Nephron progenitor cell (in vitro differentiated cells): ENCODE measurements at regions not wholly inside any gene's neighbourhood (a gene's known extent, or its start where the extent isn't known, plus 50 kb on each side); places are given as distances from the start of the nearest gene placed in this dataset.
"Not testable (repeated sequence)": the region's sequence is repeated elsewhere in the genome, so short reads cannot be mapped to it uniquely, and the experiment has no call there.

Experiments
- DNase-seq: peaks from one replicate; pipeline ENCODE4 v3.0.0; 2021
- H3K27ac Mint-ChIP-seq: 2 replicates; pipeline ENCODE4 v1.8.0; 2021; ENCODE audit warnings: mild to moderate bottlenecking, moderate library complexity, mixed read lengths
- H3K27me3 Mint-ChIP-seq: 2 replicates; pipeline ENCODE4 v1.8.0; 2021; ENCODE audit warnings: mild to moderate bottlenecking, low read depth, mixed read lengths; ENCODE audit not compliant: poor library complexity
- H3K36me3 Mint-ChIP-seq: 2 replicates; pipeline ENCODE4 v1.8.0; 2021; ENCODE audit warnings: low read depth, mixed read lengths
- H3K4me1 Mint-ChIP-seq: 2 replicates; pipeline ENCODE4 v1.8.0; 2021; ENCODE audit warnings: mixed read lengths
- H3K4me3 Mint-ChIP-seq: 2 replicates; pipeline ENCODE4 v1.8.0; 2021; ENCODE audit warnings: mild to moderate bottlenecking, moderate library complexity, mixed read lengths
- H3K9me3 Mint-ChIP-seq: 2 replicates; pipeline ENCODE4 v1.8.0; 2021; ENCODE audit warnings: mild to moderate bottlenecking, moderate library complexity, mixed read lengths
- TF ChIP-seq, protein P1 (sequence below): fragments of 200-600 bp; sonication (generic); IDR thresholded peaks from 2 replicates; pipeline ENCODE4 v1.5.0; 2021; ENCODE audit warnings: antibody characterized with exemption

- TF ChIP-seq, protein P1, sequence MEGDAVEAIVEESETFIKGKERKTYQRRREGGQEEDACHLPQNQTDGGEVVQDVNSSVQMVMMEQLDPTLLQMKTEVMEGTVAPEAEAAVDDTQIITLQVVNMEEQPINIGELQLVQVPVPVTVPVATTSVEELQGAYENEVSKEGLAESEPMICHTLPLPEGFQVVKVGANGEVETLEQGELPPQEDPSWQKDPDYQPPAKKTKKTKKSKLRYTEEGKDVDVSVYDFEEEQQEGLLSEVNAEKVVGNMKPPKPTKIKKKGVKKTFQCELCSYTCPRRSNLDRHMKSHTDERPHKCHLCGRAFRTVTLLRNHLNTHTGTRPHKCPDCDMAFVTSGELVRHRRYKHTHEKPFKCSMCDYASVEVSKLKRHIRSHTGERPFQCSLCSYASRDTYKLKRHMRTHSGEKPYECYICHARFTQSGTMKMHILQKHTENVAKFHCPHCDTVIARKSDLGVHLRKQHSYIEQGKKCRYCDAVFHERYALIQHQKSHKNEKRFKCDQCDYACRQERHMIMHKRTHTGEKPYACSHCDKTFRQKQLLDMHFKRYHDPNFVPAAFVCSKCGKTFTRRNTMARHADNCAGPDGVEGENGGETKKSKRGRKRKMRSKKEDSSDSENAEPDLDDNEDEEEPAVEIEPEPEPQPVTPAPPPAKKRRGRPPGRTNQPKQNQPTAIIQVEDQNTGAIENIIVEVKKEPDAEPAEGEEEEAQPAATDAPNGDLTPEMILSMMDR: no peak
- H3K36me3 Mint-ChIP-seq: no peaks in the 10 kb centered on the region
- peaks cover 11% of the 10 kb centered on the region for H3K27me3 Mint-ChIP-seq
- peaks cover 46% of the 10 kb centered on the region for H3K4me1 Mint-ChIP-seq
- no peak for DNase-seq
- no peak overlapping the region for H3K4me3 Mint-ChIP-seq
- H3K9me3 Mint-ChIP-seq: peaks cover 4% of the 10 kb centered on the region
- peak overlapping the region; percentile 34 for H3K27ac Mint-ChIP-seq
Measured at GRCh38 chr9:2420543-2420942, 201.0 kb upstream of the VLDLR start.

- Mint-ChIP-seq H3K36me3 (no peaks in the 10 kb centered on the region), H3K27me3 (peaks cover 23% of the 10 kb centered on the region)
Measured at GRCh38 chr9:2424619-2425033, 197.0 kb upstream of the VLDLR start.

GRCh38 chr9:2425676-2426075 lies 195.9 kb upstream of the VLDLR start:
- DNase-seq: no peak
- Mint-ChIP-seq H3K4me1 (peaks cover 29% of the 10 kb centered on the region), H3K36me3 (no peaks in the 10 kb centered on the region), H3K27ac (no peak overlapping the region), H3K27me3 (peaks cover 17% of the 10 kb centered on the region), H3K9me3 (peaks cover 4% of the 10 kb centered on the region), H3K4me3 (no peak overlapping the region)
- TF ChIP-seq, protein P1: no peak

More at GRCh38 chr9:2424619-2425033, 197.0 kb upstream of the VLDLR start:
- H3K4me1 Mint-ChIP-seq: peaks cover 40% of the 10 kb centered on the region
- DNase-seq: no peak
- peak overlapping the region; percentile 93 for H3K27ac Mint-ChIP-seq
- TF ChIP-seq, protein P1: no peak
- no peak overlapping the region for H3K4me3 Mint-ChIP-seq
- peaks cover 4% of the 10 kb centered on the region for H3K9me3 Mint-ChIP-seq

GRCh38 chr9:2427120-2427891 lies 194.3 kb upstream of the VLDLR start:
- Mint-ChIP-seq H3K4me1 (peaks cover 25% of the 10 kb centered on the region), H3K36me3 (no peaks in the 10 kb centered on the region), H3K4me3 (no peak overlapping the region), H3K27me3 (peaks cover 18% of the 10 kb centered on the region), H3K27ac (no peak overlapping the region), H3K9me3 (no peaks in the 10 kb centered on the region)
- DNase-seq: no peak
- TF ChIP-seq, protein P1: no peak

- TF ChIP-seq, protein P1: no peak
- no peak for DNase-seq
- Mint-ChIP-seq H3K4me3 (no peak overlapping the region), H3K9me3 (peaks cover 82% of the 10 kb centered on the region), H3K27me3 (peaks cover 6% of the 10 kb centered on the region), H3K36me3 (peaks cover 31% of the 10 kb centered on the region), H3K27ac (no peak overlapping the region), H3K4me1 (no peaks in the 10 kb centered on the region)
Measured at GRCh38 chr9:2439957-2440356, 181.6 kb upstream of the VLDLR start.

DNA sequence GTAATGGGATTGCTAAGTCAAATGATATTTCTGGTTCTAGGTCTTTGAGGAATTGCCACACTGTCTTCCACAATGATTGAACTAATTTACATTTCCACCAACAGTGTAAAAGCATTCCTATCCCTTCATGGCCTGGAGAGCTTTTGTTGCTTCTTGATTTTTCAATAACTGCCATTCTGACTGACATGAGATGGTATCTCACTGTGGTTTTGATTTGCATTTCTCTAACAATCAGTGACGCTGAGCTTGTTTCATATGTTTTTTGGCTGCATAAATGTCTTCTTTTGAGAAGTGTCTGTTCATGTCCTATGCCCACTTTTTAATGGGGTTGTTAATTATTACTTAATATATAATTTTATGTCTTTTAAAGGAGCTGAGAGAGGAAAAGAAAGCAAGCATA lies 177.7 kb upstream of the VLDLR start:
- DNase-seq, H3K27ac Mint-ChIP-seq, H3K27me3 Mint-ChIP-seq, H3K4me1 Mint-ChIP-seq, H3K4me3 Mint-ChIP-seq: not testable (repeated sequence)
- peaks cover 56% of the 10 kb centered on the region for H3K9me3 Mint-ChIP-seq
- H3K36me3 Mint-ChIP-seq: peaks cover 31% of the 10 kb centered on the region
